HG02981 (cell line): ENCODE measurements at regions not wholly inside any gene's neighbourhood (a gene's known extent, or its start where the extent isn't known, plus 50 kb on each side); places are given as distances from the start of the nearest gene placed in this dataset.

ENCODE experiments used
- ATAC-seq: cut with Tn5 transposase; IDR thresholded peaks from one replicate; pipeline ENCODE4 v1.9.1; 2021; ENCODE audit warnings: mild to moderate bottlenecking, moderate library complexity; ENCODE audit not compliant: unreplicated experiment

DNA sequence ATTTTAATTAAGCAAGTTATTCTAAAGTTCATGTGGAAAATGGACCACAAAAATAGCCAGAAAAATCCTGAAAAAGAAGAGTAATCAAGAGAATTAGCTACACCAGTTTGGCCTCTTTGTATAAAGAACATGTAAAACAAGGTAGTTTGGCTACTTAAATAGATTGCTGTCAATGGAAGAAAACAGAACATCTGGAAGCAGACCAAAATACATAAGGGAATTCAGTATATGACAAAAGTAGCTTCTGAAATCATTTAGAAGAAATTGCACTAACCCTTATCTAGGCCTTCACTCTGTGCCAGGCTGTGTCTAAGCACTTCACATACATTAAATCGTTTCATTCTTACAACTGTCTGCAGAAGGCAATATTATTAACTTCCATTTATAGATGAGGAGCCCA is 156.6 kb downstream of the PRDM6 start:
- ATAC-seq, result no peak

DNA sequence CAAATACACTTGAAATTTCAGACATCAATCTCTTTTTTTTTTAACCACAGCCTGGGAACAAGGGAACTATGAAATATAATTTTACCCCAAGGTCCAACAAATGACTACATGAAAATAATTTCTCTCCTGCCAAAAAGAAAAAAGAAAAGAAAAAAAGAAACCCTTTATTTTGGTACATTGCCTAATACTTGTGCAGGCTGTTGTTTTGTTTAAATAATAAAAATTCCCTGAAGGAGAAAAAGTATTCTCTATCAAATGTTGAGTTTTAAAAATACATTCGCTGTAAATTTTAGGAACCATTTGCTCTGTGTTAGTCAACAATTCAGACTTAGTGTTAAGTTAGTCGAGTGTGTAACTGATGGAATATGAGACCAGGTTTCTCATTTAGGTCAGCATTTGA is 155.4 kb downstream of the PRDM6 start:
- ATAC-seq, result no peak
